NCI-H460 (cell line): ENCODE measurements at regions not wholly inside any gene's neighbourhood (a gene's known extent, or its start where the extent isn't known, plus 50 kb on each side); places are given as distances from the start of the nearest gene placed in this dataset.

Experiments used
- small RNA-seq, 2 experiments: library from RNA; depleted of rRNA; stranded (forward); fragments of <200 nt; gene quantifications; one replicate each; pipeline ENCODE3, GENCODE V24; 2014

Small RNA genes lying in the stretch of these regions (small RNA-seq; reads per million reads assigned to genes)
- 0 reads per million in 2 experiments for gene AC234064.1
